ENCODE measurements at regions not wholly inside any gene's neighbourhood (a gene's known extent, or its start where the extent isn't known, plus 50 kb on each side); places are given as distances from the start of the nearest gene placed in this dataset.

DNA sequence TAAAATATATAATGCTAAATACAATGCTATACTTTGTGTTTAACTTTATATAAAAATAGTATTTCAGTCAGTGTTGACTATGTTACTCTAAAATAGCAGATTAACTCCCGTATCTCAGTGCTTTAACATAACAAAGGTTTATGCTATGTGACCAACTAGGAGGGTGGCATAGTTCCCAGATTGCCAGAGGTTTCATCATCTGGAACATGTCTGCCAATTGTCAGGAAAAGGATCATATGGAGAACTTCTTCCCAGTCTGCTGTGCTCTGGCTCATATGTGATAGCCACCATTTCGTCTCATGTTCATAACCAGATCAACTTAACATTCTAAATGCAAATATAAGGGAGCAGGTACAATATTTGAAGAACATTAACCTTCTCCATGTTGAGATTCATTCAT lies 720.2 kb downstream of the MCTP2 start:
- no peak overlapping the region for H3K4me3 ChIP-seq (ENCODE audit: low read depth, low read length)
- TF ChIP-seq, protein P1, sequence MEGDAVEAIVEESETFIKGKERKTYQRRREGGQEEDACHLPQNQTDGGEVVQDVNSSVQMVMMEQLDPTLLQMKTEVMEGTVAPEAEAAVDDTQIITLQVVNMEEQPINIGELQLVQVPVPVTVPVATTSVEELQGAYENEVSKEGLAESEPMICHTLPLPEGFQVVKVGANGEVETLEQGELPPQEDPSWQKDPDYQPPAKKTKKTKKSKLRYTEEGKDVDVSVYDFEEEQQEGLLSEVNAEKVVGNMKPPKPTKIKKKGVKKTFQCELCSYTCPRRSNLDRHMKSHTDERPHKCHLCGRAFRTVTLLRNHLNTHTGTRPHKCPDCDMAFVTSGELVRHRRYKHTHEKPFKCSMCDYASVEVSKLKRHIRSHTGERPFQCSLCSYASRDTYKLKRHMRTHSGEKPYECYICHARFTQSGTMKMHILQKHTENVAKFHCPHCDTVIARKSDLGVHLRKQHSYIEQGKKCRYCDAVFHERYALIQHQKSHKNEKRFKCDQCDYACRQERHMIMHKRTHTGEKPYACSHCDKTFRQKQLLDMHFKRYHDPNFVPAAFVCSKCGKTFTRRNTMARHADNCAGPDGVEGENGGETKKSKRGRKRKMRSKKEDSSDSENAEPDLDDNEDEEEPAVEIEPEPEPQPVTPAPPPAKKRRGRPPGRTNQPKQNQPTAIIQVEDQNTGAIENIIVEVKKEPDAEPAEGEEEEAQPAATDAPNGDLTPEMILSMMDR (IDR thresholded peaks at IDR 0.05; ENCODE audit: low read depth, low read length) = no peak

GRCh38 chr15:94963953-94964352 lies 732.6 kb downstream of the MCTP2 start:
- TF ChIP-seq, protein P1 (IDR thresholded peaks at IDR 0.05; ENCODE audit: low read depth, low read length) = no peak
- H3K4me3 ChIP-seq (ENCODE audit: low read depth, low read length) = no peak overlapping the region

- no peak overlapping the region for H3K4me3 ChIP-seq (ENCODE audit: low read depth, low read length)
- TF ChIP-seq, protein P1 (IDR thresholded peaks at IDR 0.05; ENCODE audit: low read depth, low read length) = no peak
These were observed 734.2 kb downstream of the MCTP2 start for GRCh38 chr15:94965593-94965992.

- TF ChIP-seq, protein P1 (IDR thresholded peaks at IDR 0.05; ENCODE audit: low read depth, low read length) = no peak
- H3K4me3 ChIP-seq (ENCODE audit: low read depth, low read length) = no peak overlapping the region
These were observed 736.8 kb downstream of the MCTP2 start for GRCh38 chr15:94968133-94968532.

DNA sequence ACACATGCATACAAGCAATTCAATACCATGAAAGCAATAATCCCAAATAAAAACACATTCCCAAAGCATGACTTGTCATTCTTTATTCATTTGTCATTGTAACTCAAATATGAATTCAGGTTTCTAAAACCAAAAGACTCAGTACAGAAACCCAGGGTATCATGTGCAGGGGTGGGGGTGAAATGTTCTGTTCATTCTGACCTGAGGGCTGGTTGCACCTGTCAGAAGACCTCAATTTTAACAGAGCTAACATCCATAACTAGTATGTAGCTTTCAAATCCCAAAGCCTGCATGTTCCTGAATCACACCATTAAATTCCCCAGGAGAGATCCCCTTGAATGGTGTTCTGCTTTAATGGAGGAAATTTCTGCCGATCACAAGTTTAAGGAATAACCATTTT lies 738.7 kb downstream of the MCTP2 start:
- no peak overlapping the region for H3K4me3 ChIP-seq (ENCODE audit: low read depth, low read length)
- TF ChIP-seq, protein P1 (IDR thresholded peaks at IDR 0.05; ENCODE audit: low read depth, low read length) = no peak

DNA sequence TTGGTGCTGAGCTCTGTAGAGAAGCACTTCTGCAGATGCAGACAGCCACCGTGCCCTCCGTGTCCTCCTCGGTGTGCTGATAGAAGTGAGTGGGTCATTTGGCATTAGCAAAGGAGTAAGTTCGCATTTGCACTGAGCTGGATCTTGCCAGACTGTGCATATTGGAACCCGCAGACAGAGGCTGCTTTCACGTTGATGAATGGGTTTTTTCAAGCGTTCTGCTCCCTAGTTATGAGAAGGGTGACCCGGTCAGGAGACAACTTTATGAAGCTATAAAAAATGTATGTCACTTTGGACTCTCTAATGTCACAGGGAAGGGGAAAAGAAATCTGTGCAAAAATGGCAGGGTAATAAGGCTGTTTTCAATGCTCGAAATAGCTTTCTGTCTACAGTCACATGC lies 739.4 kb downstream of the MCTP2 start:
- TF ChIP-seq, protein P1 (IDR thresholded peaks at IDR 0.05; ENCODE audit: low read depth, low read length) = no peak
- H3K4me3 ChIP-seq (ENCODE audit: low read depth, low read length) = no peak overlapping the region

- no peak overlapping the region for H3K4me3 ChIP-seq (ENCODE audit: low read depth, low read length)
- TF ChIP-seq, protein P1 (IDR thresholded peaks at IDR 0.05; ENCODE audit: low read depth, low read length) = no peak
These were observed 741.0 kb downstream of the MCTP2 start for GRCh38 chr15:94972314-94972713.
